Neural cell (in vitro differentiated cells): ENCODE measurements at regions not wholly inside any gene's neighbourhood (a gene's known extent, or its start where the extent isn't known, plus 50 kb on each side); places are given as distances from the start of the nearest gene placed in this dataset.

Experiments
- EZH2 ChIP-seq: fragments of 200-600, 300-800 bp; shearing (Covaris generic), sonication (generic); IDR thresholded peaks from 2 replicates; pipeline ENCODE4 v1.6.1; 2014; ENCODE audit warnings: antibody characterized with exemption, low read length, borderline replicate concordance, mild to moderate bottlenecking; ENCODE audit not compliant: insufficient read depth, poor library complexity, severe bottlenecking
- POLR2AphosphoS5 ChIP-seq: IDR thresholded peaks from 2 replicates; pipeline ENCODE4 v1.6.1; 2012

GRCh38 chr2:176597916-176598315 is 328.7 kb downstream of the MTX2 start:
- TF ChIP-seq EZH2, result no peak
- TF ChIP-seq POLR2AphosphoS5, result no peak
